ENCODE measurements at regions not wholly inside any gene's neighbourhood (a gene's known extent, or its start where the extent isn't known, plus 50 kb on each side); places are given as distances from the start of the nearest gene placed in this dataset.

- peak overlapping the region in 1 of 3 donors; percentile 52 for H3K27ac ChIP-seq
These were observed 102.0 kb upstream of the TBL1XR1 start for GRCh38 chr3:177299250-177299649.

GRCh38 chr3:177300039-177300833, 103.0 kb upstream of the TBL1XR1 start:
- Histone ChIP-seq H3K4me1 (peaks cover 0 to 14% (median 0%) of the 10 kb centered on the region in 4 donors), H3K36me3 (no peaks in the 10 kb centered on the region), H3K27me3 (no peaks in the 10 kb centered on the region), H3K27ac (peak overlapping the region in 1 of 3 donors; percentile 52), H3K4me3 (no peak overlapping the region), H3K9me3 (no peaks in the 10 kb centered on the region)
- ATAC-seq (peak; percentile 70 to 92 (median 86)), DNase-seq (peak in 1 of 3 donors; percentile 50)
- WGBS (ENCODE audit: insufficient coverage, low coverage, low lambda C conversion rate, missing lambda C conversion rate): 46% methylated on average over 10 of the region's 12 CpGs
- intact Hi-C loops (cut with DNase I): no loop called here
- TF ChIP-seq POLR2A (IDR thresholded peaks at IDR 0.05): no peak
- TF ChIP-seq CTCF (IDR thresholded peaks at IDR 0.05): no peak

More at GRCh38 chr3:177299250-177299649, 102.0 kb upstream of the TBL1XR1 start:
- Histone ChIP-seq H3K27me3 (no peaks in the 10 kb centered on the region), H3K36me3 (no peaks in the 10 kb centered on the region), H3K4me1 (peaks cover 0 to 14% (median 0%) of the 10 kb centered on the region in 4 donors), H3K9me3 (no peaks in the 10 kb centered on the region), H3K4me3 (no peak overlapping the region)
- ATAC-seq: no peak
- WGBS (ENCODE audit: insufficient coverage, low coverage, low lambda C conversion rate, missing lambda C conversion rate): 93% methylated on average over 5 of the region's 6 CpGs
- DNase-seq: no peak
- no peak for TF ChIP-seq POLR2A (IDR thresholded peaks at IDR 0.05)
- TF ChIP-seq CTCF (IDR thresholded peaks at IDR 0.05): no peak
- intact Hi-C loops (cut with DNase I): no loop called here

GRCh38 chr3:177300842-177301241, 103.6 kb upstream of the TBL1XR1 start:
- no peaks in the 10 kb centered on the region for H3K36me3 ChIP-seq
- H3K27ac ChIP-seq: peak overlapping the region in 1 of 3 donors; percentile 52
- peak in 3 of 4 donors; percentile 46 to 71 (median 63) for ATAC-seq
- H3K27me3 ChIP-seq: no peaks in the 10 kb centered on the region
- TF ChIP-seq CTCF (IDR thresholded peaks at IDR 0.05): no peak
- no peak for TF ChIP-seq POLR2A (IDR thresholded peaks at IDR 0.05)
- no peak overlapping the region for H3K4me3 ChIP-seq
- H3K4me1 ChIP-seq: peaks cover 0 to 14% (median 0%) of the 10 kb centered on the region in 4 donors
- 27% methylated on average over 2 of the region's 2 CpGs for WGBS (ENCODE audit: insufficient coverage, low coverage, low lambda C conversion rate, missing lambda C conversion rate)
- intact Hi-C loops (cut with DNase I): no loop called here
- DNase-seq: no peak
- H3K9me3 ChIP-seq: no peaks in the 10 kb centered on the region

- intact Hi-C loops (cut with DNase I): no loop called here
- H3K36me3 ChIP-seq: no peaks in the 10 kb centered on the region
These were observed 109.0 kb upstream of the TBL1XR1 start for GRCh38 chr3:177306252-177306651.

More at GRCh38 chr3:177306252-177306651, 109.0 kb upstream of the TBL1XR1 start:
- ATAC-seq (no peak), DNase-seq (no peak)
- Histone ChIP-seq H3K27ac (no peak overlapping the region), H3K4me3 (no peak overlapping the region), H3K4me1 (no peaks in the 10 kb centered on the region), H3K9me3 (no peaks in the 10 kb centered on the region), H3K27me3 (no peaks in the 10 kb centered on the region)
- 88% methylated on average over 2 of the region's 2 CpGs for WGBS (ENCODE audit: insufficient coverage, low coverage, low lambda C conversion rate, missing lambda C conversion rate)
- no peak for TF ChIP-seq CTCF (IDR thresholded peaks at IDR 0.05)
- no peak for TF ChIP-seq POLR2A (IDR thresholded peaks at IDR 0.05)
